ENCODE measurements at regions not wholly inside any gene's neighbourhood (a gene's known extent, or its start where the extent isn't known, plus 50 kb on each side); places are given as distances from the start of the nearest gene placed in this dataset.
"Not testable (repeated sequence)": the region's sequence is repeated elsewhere in the genome, so short reads cannot be mapped to it uniquely, and the experiment has no call there.

- TF ChIP-seq CTCF (IDR thresholded peaks at IDR 0.05; ENCODE audit: low read depth, low read length); POLR2A (IDR thresholded peaks at IDR 0.05; ENCODE audit: extremely low read depth, insufficient read length); MAX (IDR thresholded peaks at IDR 0.05; ENCODE audit: low read depth, low read length); MYC (IDR thresholded peaks at IDR 0.05; ENCODE audit: low read depth, low read length): not testable (repeated sequence)
Measured at GRCh38 chr10:84969297-84969696, 640.9 kb downstream of the CCSER2 start.
